Heart right ventricle (tissue), 16 donors: ENCODE measurements at regions not wholly inside any gene's neighbourhood (a gene's known extent, or its start where the extent isn't known, plus 50 kb on each side); places are given as distances from the start of the nearest gene placed in this dataset.

ENCODE experiments used
- ATAC-seq, 8 donors: fragments of 200-7000 bp; cut with Tn5 transposase; one replicate each; pipeline ENCODE4 v1.9.1; 2020; ENCODE audit warnings: mild to moderate bottlenecking in 8 of 8, moderate library complexity in 8 of 8, moderate number of reproducible peaks in 1 of 8
- DNase-seq, 2 donors: peaks; one replicate each; pipeline ENCODE4 v3.0.0-alpha.2; 2020
- H3K27ac ChIP-seq, 10 donors: fragments of 200-600 bp; sonication (generic) in 2 of 10; one replicate each; pipeline versions ENCODE4 v1.5.0 to v1.8.0; 2020 to 2022; ENCODE audit warnings: mild to moderate bottlenecking in 3 of 10
- H3K27me3 ChIP-seq, 7 donors: fragments of 200-600 bp; one replicate each; pipeline ENCODE4 v1.8.0; 2021 to 2022; ENCODE audit warnings: mild to moderate bottlenecking in 2 of 7
- H3K36me3 ChIP-seq, 9 donors: fragments of 200-600 bp; sonication (generic) in 1 of 9; one replicate each; pipeline versions ENCODE4 v1.5.0 to v1.8.0; 2020 to 2022; ENCODE audit warnings: mild to moderate bottlenecking in 2 of 9
- H3K4me1 ChIP-seq, 9 donors: fragments of 200-600 bp; sonication (generic) in 1 of 9; one replicate each; pipeline versions ENCODE4 v1.5.0 to v1.8.0; 2020 to 2022; ENCODE audit warnings: mild to moderate bottlenecking in 4 of 9
- H3K4me3 ChIP-seq, 10 donors: fragments of 200-600 bp; sonication (generic) in 2 of 10; one replicate each; pipeline versions ENCODE4 v1.5.0 to v1.8.0; 2020 to 2022; ENCODE audit warnings: mild to moderate bottlenecking in 7 of 10, moderate library complexity in 2 of 10
- H3K9me3 ChIP-seq, 11 donors: fragments of 200-600 bp in 10 of 11; sonication (generic) in 2 of 11; one replicate each; pipeline versions ENCODE4 v1.5.0 to v1.8.0; 2013 to 2022; ENCODE audit warnings: mild to moderate bottlenecking in 2 of 11, control low read depth in 1 of 11, moderate library complexity in 1 of 11
- WGBS, 2 donors: extraction: QIAGEN DNeasy Blood & Tissue Kit; methylation state at CpG; one replicate each; pipeline ENCODE4 v1.1.7; 2013; ENCODE audit warnings: inconsistent platforms in 1 of 2; 5-methylcytosine and 5-hydroxymethylcytosine counted together
- intact Hi-C, 10 donors: fragments of 100-400 bp; cut with DNase I; formaldehyde crosslinking; loops; one replicate each; pipeline versions ENCODE4 v1.11.1 to v1.14.2; 2022
- TF ChIP-seq, protein P1 (sequence below), 9 donors: fragments of 200-600 bp; sonication (generic) in 2 of 9; IDR thresholded peaks; one replicate each; pipeline versions ENCODE4 v1.5.0 to v1.8.0; 2021 to 2022; ENCODE audit warnings: antibody characterized with exemption in 9 of 9, mild to moderate bottlenecking in 5 of 9, moderate library complexity in 1 of 9
- donor health status: Arrhythmogenic right ventricular cardiomyopathy.
- donor health status: ischemic (EF 13 %, LVEDD 7.1; RV severe dilation, severe dysfunction).
- donor health status: healthy with polysubstance abuse.
- donor health status: DM: no; HTN: yes; CAD: no.
- donor health status: DM: no; HTN: no; CAD: no.
- donor health status: ischemic (EF 25% LVEDD 6.9; RV normal size, moderate dysfunction).
- donor health status: ischemic (EF 25% LVEDD 5.7; RV mildly dilated, moderate dysfunction).
- donor health status: healthy.
- donor health status: DM: yes; HTN: yes; CAD: no.
- donor health status: Ischemic cardiomyopathy.
- donor health status: ischemic (EF 35%, LVEDD 5.7; RV mildly dilated, moderate dysfunction).
- donor health status: nonischemic (EF 11% LVEDD 7.7; RV severe dilation, severe dysfunction).
- donor health status: DM: yes; HTN: yes; CAD: no.
- donor health status: PGD.
- donor health status: ischemic (EF 29% LVEDD 5.4; RV normal size, mild dysfunction).
- donor health status: nonischemic (EF 23%, LVEDD 6.1; RV moderate dilation, normal function).

DNA sequence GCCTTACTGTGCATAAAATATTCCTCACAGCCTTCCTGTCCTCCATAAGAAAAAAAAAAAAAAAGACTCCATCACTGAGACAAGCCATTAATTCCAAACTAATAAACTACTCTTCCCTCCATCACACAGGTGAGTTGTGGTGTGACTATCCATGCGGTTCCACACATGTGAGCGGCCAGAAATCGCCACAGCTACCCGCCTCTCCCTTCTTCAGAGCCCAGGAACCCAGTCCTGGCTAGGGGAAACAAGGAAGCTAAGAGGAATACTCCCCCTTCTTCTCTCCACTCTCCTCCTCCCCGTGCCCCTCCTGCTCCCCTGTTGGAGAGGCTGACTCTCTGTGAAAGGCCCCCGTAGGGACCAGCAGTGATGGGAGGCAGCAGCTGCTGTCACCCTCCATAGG, 128.6 kb upstream of the ARID1B start:
- Histone ChIP-seq H3K27me3 (no peaks in the 10 kb centered on the region), H3K4me3 (no peak overlapping the region), H3K27ac (no peak overlapping the region), H3K4me1 (peaks cover 0 to 13% (median 0%) of the 10 kb centered on the region in 9 donors), H3K36me3 (no peaks in the 10 kb centered on the region), H3K9me3 (peaks cover 0 to 7% (median 0%) of the 10 kb centered on the region in 11 donors)
- ATAC-seq (no peak), DNase-seq (no peak)
- 73 to 79% methylated on average over 6 of the region's 6 CpGs for WGBS, 2 donors
- TF ChIP-seq, protein P1, sequence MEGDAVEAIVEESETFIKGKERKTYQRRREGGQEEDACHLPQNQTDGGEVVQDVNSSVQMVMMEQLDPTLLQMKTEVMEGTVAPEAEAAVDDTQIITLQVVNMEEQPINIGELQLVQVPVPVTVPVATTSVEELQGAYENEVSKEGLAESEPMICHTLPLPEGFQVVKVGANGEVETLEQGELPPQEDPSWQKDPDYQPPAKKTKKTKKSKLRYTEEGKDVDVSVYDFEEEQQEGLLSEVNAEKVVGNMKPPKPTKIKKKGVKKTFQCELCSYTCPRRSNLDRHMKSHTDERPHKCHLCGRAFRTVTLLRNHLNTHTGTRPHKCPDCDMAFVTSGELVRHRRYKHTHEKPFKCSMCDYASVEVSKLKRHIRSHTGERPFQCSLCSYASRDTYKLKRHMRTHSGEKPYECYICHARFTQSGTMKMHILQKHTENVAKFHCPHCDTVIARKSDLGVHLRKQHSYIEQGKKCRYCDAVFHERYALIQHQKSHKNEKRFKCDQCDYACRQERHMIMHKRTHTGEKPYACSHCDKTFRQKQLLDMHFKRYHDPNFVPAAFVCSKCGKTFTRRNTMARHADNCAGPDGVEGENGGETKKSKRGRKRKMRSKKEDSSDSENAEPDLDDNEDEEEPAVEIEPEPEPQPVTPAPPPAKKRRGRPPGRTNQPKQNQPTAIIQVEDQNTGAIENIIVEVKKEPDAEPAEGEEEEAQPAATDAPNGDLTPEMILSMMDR (IDR thresholded peaks at IDR 0.05) = no peak
- intact Hi-C loops = no loop called here

DNA sequence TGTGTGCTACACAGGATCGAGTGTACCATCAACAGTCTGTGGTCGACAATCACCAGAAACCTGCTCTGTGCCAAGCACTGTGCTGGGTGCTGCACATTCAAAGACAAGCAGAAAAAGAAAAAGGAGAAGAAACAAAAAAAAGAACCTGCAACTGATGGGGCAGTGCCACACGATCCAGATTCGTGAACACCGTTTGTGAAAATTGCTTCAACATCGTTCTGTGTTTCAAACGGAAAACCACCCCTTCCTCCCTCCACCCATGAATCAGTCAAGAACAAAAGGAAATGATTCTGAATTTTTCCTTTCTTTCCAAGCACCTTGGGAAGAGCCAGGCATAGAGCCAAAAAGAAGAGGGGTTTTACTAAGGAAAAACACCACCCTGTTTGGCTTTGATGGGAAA, 129.2 kb upstream of the ARID1B start:
- Histone ChIP-seq H3K4me1 (peaks cover 0 to 13% (median 0%) of the 10 kb centered on the region in 9 donors), H3K36me3 (no peaks in the 10 kb centered on the region), H3K27ac (no peak overlapping the region), H3K9me3 (peaks cover 0 to 7% (median 0%) of the 10 kb centered on the region in 11 donors), H3K4me3 (peak overlapping the region in 2 of 10 donors; percentile 3 to 11), H3K27me3 (no peaks in the 10 kb centered on the region)
- 43 to 57% methylated on average over 7 of the region's 7 CpGs for WGBS, 2 donors
- no peak for DNase-seq
- no peak for ATAC-seq
- intact Hi-C loops = no loop called here
- TF ChIP-seq, protein P1 (IDR thresholded peaks at IDR 0.05) = no peak

DNA sequence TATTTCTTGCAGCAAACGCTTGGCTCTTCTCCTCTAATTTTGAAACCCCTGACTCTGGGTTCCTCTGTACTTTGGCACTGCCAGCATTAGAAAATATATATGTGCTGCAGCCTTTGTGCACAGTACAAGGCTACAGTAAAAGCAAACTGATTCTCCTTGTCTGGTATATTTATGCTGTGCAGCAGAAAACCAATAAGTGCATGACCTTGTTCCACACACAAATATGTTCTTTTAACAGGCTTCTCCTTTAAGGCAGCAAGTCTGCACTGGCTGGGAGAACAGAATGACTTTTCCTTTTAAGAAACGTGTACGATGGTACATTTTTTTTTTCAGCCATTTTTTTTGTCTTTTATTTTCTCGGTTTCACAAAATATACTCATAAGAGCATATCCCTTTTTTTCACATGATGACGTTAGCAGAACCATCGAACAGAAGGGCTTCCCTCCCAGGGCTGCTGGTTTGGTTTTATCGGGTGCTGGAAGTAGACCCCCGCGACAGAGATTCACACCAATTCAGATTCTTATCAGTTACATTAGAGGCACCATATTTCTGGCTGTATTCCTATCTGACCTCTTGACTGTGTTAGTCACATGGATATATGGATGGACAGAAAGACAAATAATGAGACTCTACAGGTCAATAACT, 129.9 kb upstream of the ARID1B start:
- DNase-seq (no peak), ATAC-seq (no peak)
- whole genome bisulfite sequencing, 2 donors = 50 to 65% methylated on average over 9 of the region's 9 CpGs
- TF ChIP-seq, protein P1 (IDR thresholded peaks at IDR 0.05) = no peak
- Histone ChIP-seq H3K4me1 (peaks cover 0 to 13% (median 0%) of the 10 kb centered on the region in 9 donors), H3K27ac (no peak overlapping the region), H3K27me3 (no peaks in the 10 kb centered on the region), H3K4me3 (no peak overlapping the region), H3K36me3 (no peaks in the 10 kb centered on the region), H3K9me3 (peaks cover 0 to 7% (median 0%) of the 10 kb centered on the region in 11 donors)
- intact Hi-C loops = no loop called here

DNA sequence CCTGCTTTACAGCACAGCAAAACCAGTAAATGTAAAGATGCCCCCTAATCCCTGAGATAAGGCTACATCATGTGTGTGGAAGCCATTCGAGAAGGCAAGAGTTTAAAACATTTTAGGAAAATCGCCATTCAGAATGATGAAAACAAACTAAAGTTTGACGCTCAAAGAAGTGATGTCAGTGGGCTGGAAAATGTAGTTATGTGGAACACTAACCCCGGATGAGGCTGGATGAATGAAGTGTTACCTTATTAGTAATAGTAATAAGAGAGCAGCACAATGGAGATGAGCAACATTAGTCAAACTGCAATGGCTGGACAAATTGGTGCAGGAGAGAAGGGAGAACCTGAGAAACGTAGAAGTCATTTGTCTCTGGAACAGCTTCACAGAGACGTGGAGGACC, 130.7 kb upstream of the ARID1B start:
- ATAC-seq (no peak), DNase-seq (no peak)
- H3K4me3 ChIP-seq = no peak overlapping the region
- no peaks in the 10 kb centered on the region for H3K36me3 ChIP-seq
- peaks cover 0 to 10% (median under 1%) of the 10 kb centered on the region in 11 donors for H3K9me3 ChIP-seq
- intact Hi-C loops = no loop called here
- WGBS, 2 donors = 87 to 89% methylated on average over 6 of the region's 6 CpGs
- TF ChIP-seq, protein P1 (IDR thresholded peaks at IDR 0.05) = no peak
- peaks cover 0 to 13% (median 0%) of the 10 kb centered on the region in 9 donors for H3K4me1 ChIP-seq
- no peak overlapping the region for H3K27ac ChIP-seq
- no peaks in the 10 kb centered on the region for H3K27me3 ChIP-seq
